ENCODE measurements at regions not wholly inside any gene's neighbourhood (a gene's known extent, or its start where the extent isn't known, plus 50 kb on each side); places are given as distances from the start of the nearest gene placed in this dataset.
A peak's percentile ranks its signal among the peaks of the same experiment; 100 is the strongest.

DNA sequence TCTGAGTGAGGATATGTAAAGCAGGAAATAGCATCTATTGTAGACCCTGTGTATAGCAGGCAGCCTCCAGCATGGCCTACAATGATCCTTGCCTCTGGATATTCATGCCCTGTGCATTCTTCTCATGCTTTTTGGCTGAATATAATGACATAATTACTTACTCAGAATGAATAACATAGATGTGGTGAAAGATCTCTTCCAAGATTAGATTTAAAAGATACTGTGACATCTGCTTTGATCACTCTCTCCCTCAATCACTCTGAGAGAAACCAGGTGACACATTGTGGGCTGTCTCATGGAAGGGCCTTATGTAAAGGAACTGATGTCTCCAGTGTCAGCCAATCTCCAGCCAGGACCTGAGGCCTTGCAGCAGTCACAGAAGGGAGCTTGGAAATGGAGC lies 376.7 kb downstream of the DNAH5 start:
- DNase-seq (ENCODE audit: low spot score), result peak; percentile 97

DNA sequence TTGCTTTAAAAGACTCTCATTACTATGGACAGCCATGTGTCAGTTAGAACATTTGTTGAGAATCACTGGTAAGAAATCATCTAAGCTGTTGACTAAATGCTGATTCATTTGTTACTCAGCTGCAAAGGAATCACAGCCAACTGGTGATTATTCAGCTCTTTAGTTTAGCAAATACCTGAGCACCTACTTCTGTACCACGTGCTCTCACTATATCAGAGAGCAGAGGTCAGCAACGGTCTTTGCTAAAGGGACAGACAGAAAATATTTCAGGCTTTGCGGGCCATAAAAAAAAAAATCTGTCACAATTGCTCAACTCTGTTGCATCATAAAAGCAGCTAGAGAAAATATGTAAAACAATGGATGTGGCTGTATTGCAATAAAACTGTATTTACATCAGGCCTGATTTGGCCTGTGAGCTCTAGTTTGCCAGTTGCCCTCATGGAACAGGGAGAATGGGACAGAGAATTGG lies 377.6 kb downstream of the DNAH5 start:
- DNase-seq (ENCODE audit: low spot score), result peak; percentile 96

DNA sequence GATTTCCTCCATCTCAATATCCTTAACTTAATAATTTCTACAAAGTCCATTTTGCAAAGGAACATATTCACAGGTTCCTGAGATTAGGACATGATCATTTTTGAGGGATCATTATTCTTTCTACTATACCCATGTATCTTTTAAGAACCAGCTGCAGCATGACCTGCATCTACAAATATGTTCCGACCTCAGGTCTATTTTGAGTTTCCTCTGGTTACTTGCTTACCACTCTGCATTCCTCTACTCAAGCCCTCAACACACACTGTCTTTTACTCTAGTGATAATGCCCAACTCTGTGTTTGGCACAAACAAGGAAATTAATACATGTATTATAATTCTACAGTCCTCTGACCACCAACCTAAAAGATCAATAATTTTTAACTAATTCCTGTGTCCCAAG lies 386.1 kb downstream of the DNAH5 start:
- no peak for DNase-seq (ENCODE audit: low spot score)

DNA sequence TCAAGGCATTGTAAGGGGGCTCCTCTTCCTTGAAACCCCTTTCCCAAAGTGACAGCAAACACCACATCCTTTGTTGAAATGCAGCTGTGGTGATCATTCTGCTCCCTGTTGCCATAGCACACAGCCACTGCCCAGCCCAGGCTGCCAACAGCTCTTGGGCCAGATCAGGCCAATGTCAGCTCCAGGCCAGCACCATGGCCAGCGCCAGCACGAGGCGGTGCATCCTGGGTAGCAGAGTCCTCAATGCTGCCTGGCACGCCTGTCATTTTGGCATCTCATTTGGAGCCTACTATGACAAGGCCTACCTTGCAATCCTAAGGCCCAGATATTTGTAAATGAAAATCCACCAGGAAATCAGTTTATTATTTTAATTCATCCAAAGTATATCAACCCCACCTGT lies 390.6 kb downstream of the DNAH5 start:
- peak; percentile 36 for DNase-seq (ENCODE audit: low spot score)

DNA sequence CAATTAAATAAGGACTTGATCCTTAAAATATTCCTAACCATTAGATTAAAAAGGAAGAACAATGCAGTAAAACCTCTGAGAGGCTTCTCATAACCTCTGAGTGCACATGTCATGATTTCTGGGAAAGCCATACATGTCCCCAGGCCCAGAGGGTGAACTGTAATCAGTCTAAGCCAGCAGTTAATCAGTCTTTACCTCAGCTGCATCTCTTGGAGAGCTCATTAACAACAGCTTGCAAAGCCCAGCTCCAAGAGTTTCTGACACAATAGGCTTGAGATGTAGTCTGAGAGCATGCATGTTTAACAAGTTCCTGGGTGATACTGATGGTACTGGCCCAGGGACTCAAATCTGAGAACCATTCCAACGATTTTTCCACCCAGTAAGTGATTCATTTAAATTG lies 392.1 kb downstream of the DNAH5 start:
- DNase-seq (ENCODE audit: low spot score), result no peak

DNA sequence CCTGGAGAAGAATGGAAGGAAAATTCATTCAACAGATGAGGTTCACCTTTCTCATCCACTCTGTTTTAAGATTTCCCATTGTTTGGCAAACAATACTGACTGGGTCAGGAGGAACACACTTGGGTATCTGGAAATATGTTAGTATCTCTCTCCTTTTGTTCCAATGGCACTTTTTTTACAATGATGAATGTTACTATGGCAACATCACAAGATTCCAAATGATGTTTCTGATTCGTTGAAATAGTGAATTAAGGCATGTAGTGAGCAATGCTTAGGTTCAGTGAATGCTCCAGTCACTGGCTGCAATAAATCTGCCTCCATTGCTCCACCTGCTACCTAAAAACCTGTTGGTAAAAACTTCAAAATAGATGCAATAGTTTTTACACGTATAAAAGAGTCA lies 392.8 kb downstream of the DNAH5 start:
- DNase-seq (ENCODE audit: low spot score), result no peak

DNA sequence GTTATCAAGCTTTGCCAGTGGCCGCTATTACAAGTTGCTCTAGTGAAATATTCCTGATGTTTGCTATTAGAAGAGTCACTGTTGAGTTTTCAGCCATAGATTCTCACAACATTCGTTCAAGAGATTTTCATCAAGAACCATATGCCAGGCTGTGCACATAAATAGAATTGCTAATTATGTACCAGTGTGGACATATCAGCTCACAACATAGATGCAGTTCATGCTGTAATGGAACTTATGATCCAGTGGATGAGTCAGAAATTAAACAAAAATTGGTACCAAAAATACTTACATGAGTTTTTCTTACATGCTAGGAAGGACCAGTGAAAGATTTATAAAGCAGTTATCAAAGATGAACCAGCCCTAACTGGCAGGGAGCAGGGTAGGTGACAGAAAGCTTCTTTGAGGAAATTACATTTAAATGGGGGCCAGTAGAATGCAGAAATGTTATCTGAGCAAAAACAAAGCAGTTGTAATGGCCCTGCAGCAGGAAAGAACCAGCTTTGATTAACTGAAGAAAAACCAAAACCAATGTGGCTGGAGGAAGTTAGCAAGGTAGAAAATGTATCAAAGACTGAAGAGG lies 404.2 kb downstream of the DNAH5 start:
- DNase-seq (ENCODE audit: low spot score), result no peak

DNA sequence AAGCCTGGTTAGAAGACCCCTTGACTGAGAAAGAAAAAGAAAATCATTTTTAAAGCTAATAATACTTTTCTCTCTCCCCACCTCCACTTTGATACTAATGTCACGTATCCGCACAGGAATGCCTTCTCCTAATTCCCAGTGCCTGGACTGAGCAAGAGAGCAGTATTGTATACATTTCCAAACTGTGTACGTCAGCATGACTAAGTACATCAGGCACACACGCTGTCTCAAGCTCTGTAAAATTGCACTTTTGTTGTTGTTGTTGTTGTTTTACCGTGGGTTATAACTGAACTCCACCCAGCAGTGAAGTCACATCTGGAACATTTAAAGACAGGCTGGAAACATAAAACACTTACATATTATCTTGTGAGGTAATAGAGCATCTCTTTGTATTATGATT lies 407.6 kb downstream of the DNAH5 start:
- DNase-seq (ENCODE audit: low spot score), result no peak

DNA sequence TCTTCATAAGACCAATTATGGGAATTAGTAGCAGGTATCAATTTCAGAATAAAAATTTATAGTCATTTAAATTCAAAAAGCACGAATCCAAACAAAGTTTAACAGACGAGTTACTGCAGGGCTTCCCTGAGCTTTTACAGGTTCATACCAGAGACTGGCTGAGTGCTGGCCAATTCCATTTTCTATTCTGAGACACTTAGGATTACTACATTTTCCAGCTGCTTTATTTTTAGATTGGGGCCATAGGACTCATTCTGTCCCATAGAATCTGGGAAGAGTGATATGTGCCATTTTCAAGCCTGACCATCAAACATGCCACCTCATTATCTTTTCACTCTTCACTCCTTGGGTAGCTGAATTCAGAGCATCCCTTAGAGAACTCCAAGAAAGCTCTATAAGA lies 410.7 kb downstream of the DNAH5 start:
- DNase-seq (ENCODE audit: low spot score), result no peak

DNA sequence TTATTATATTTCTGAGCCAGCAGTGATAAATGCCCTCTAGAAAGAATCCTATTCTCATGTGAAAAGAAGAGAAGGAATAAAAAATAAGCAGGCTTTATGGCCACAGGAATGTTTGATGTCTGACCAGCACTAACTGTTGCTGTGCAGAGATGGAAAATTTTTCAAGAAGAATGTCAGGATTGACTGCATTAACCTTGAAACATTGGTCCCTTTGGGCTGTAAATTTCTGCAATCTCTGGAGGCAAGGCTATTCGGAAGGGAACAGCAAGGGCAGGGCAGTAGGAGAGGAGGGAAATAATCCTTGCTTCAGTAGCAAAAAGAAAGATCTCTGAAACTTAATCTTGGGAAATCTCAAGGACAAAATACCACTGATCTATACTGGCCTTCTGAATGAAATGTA lies 415.2 kb downstream of the DNAH5 start:
- no peak for DNase-seq (ENCODE audit: low spot score)

DNA sequence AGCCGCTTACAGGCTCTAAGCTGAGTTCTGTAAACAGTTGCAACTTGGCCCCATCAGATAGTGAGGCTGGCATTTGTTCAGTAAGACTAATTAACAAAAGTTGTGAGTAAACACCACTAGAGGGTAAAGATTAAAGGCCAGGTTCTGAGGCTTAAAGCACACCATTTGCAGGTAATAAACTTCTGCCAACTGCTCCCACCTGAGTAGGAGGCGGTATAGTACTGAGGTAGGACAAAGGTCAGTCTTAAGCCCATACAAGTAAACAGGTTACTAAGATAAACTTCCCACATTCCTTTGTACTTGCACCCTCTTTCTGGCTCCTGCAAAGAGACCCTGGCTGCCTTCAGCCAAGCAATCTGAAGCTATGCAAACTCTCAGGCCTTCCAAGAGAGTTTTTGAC lies 419.6 kb downstream of the DNAH5 start:
- no peak for DNase-seq (ENCODE audit: low spot score)

DNA sequence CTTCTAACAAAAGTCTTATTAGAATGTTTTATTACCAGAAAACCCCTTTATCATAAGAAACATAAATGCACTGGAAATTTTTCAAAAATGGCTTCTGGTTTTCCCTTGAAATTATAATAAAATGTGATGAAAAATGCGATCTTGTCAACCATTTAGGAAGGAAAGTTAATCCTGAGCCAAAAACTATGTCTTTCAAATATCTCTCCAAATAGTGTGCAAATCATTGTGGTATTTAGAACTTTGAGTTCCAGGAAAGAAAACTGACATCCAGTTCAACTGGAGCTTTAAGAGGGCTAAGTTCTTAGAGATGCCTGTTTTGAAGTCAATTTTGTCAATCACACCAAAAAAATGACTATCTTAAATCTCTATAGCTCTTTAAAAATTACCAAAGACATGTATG lies 425.4 kb downstream of the DNAH5 start:
- no peak for DNase-seq (ENCODE audit: low spot score)

DNA sequence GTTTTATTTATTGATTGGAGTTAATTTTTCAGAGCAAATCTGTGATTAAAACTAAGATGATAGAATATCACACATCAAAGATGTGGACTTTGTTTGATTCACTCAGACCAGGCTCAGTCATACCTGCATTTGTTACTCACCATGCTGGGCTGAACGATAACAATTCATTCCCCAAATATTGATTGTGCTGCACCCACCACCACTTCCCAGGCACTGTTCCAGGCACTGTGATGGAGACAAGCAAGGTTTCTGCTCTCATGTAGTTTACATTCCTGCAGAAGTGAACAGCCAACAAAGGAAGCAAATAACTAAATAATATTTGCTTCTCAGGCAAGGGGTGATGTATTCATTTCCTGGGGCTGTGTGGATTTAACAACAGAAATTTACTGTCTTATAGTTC lies 428.3 kb downstream of the DNAH5 start:
- DNase-seq (ENCODE audit: low spot score), result no peak

DNA sequence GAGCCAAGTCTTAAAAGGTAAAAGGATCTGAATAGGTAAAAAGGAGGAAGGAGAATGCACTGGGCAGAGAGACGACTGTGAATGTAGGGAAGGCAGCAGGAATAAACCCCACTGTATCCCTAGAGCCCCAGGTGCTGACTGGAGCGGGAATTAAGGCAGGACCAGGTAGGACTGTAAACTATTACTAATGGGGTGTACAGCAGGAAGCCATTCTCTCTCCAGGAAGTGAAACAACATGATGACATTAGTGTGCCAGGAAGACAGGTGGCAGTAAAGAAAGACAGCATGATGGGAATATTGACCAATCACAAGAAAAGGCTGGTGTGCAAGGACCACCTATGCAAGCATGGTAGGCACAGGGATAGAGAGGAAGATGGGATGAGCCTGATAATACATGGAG lies 433.0 kb downstream of the DNAH5 start:
- peak; percentile 5 for DNase-seq (ENCODE audit: low spot score)

DNA sequence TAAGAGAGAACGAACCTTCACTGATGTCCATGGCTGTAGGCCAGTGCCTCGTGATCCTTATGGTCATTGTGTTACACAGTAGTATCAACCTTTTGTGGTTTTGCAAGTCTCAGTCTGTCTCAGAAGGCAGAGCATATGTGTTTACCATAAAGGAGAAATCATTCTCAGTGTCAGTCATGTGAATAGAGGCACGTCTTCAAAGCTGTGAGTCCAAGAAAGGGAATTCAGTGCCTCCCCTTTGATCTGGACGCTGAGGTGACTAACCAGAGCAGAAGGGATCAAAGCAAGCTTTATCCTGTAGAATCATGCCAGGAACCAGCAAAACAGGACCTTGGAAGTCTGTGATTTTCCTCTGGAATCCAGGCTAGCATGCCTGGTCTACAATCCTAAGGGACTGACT lies 433.9 kb downstream of the DNAH5 start:
- DNase-seq (ENCODE audit: low spot score), result peak; percentile 54

DNA sequence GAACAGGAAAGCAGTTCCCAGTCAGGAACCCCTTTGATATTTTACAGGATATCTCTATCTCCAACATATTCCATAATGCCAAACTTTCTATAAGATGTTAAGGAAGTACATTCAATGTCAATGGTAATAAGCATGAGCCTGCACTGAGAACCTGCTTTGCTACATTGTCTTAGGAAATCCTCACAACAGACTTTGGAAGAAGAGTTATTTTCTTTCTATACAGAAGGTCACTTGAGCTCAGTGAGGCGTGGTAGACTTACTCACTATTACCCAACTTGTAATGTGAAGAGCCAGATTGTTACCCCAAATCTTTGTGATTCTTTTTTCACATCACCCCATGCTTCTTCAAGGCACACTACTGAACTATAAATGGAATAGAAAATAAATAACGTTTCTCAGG lies 435.9 kb downstream of the DNAH5 start:
- no peak for DNase-seq (ENCODE audit: low spot score)

DNA sequence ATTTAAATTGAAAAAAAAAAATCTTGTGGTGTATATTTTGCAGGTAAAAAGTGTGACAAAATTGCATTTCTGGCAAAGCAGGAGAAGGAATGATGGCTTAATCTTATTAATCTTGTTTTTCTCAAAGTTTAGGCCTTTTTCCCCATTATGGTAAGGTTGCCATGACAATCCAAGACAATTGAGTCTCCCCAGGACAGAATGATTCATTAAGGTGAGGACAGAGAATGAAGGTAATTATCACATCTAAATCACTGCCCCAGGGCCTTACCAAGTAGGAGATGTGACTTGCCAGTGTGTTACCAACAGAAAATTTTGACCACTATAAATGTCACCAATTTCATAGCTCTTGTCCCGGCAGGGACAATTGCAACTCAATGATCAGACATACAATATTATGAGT lies 439.2 kb downstream of the DNAH5 start:
- DNase-seq (ENCODE audit: low spot score), result no peak

DNA sequence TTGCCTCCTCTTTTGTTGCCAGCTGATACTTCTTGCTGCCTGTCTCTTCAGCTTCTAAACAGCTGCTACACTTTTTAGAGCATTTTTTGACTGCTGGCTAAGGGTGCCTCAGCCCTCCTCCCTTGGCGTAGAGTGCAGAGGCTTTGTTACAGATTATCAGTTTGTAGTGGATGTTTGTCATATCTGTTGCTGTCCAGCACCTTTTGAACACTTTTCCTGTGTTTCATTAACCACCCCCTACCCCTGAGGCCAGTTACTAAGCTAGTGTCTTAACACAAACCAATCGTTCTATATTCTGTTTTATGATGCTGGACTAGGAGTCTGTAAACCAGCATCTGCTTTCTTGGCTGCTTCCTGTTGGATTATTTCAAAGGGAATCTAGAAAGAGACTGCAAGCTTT lies 441.5 kb downstream of the DNAH5 start:
- no peak for DNase-seq (ENCODE audit: low spot score)

DNA sequence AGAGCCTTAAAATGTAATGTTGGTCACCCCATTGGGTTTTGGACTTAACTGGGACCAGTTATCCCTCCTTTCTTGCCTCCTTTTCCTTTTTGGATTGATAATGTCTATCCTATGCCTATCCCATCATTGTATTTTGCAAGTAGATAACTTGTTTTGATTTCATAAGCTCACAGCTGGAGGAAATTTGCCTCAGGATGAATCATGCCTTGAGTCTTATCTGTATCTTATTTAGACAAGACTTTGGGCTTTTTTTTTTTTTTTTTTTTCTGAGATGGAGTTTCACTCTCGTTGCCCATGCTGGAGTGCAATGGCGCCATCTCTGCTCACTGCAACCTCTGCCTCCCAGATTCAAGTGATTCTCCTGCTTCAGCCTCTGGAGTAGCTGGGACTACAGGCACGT lies 443.3 kb downstream of the DNAH5 start:
- DNase-seq (ENCODE audit: low spot score), result no peak

DNA sequence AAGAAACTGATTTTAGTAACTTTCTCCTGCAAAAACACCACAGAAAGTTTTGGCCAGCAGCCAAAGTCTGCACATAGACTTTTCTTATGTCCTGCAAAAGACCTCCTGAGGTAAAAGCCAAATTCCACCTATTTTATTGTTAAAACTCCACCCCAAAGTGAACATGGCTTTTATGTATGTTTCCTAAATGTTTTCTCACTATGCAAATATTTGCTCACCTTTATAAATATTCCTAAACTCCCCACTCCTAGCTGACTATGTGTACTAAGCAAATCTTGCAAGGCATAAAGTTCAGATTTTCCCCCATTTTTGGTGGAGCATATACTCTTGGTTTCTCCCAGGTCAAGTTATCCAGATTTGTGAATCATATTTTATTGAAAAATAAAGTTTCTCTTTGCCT lies 446.2 kb downstream of the DNAH5 start:
- DNase-seq (ENCODE audit: low spot score), result no peak

DNA sequence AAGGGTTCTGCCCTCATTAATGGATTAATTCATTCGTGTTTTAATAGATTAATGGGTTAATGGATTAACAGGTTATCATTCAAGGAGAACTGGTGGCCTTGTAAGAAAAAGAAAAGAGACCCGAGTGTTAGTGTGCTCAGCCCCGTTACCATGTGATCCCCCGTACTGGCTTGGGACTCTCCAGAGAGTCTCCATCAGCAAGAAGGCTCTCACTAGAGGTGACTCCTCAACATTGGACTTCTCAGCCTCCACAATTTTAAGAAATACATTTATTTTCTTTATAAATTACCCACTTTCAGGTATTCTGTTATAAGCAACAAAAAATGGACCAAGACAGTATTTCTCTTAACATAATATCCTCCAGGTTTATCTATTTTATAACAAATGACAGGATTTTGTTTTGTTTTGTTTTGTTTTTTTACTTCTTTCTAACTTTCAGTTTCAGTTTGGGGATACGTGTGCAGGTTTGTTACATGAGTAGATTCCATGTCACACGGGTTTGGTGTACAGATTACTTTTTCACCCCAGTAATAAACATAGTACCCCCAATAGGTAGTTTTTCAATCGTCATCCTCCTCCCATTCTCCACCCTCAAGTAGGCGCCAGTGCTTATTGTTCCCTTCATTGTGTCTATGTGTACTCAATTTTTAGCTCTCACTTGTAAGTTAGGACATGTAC lies 456.1 kb downstream of the DNAH5 start:
- no peak for DNase-seq (ENCODE audit: low spot score)

DNA sequence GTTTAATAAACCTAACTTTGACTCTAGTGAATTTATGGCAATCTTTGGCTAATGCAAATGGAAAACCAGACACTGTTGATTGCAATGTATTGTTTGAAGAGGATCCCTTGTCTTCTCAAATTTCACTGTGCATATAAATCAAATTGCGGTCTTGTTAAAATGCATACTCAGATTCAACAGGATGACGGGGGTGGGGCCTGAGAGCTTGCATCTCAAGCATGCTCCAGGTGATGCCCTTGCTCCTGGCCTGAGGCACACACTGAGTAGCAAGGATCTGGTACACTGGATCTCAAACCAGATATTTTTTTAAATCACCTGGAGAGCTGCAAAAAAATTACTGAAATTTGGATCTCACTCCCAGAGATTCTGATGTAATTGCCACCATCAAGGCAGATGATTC lies 463.7 kb downstream of the DNAH5 start:
- no peak for DNase-seq (ENCODE audit: low spot score)

DNA sequence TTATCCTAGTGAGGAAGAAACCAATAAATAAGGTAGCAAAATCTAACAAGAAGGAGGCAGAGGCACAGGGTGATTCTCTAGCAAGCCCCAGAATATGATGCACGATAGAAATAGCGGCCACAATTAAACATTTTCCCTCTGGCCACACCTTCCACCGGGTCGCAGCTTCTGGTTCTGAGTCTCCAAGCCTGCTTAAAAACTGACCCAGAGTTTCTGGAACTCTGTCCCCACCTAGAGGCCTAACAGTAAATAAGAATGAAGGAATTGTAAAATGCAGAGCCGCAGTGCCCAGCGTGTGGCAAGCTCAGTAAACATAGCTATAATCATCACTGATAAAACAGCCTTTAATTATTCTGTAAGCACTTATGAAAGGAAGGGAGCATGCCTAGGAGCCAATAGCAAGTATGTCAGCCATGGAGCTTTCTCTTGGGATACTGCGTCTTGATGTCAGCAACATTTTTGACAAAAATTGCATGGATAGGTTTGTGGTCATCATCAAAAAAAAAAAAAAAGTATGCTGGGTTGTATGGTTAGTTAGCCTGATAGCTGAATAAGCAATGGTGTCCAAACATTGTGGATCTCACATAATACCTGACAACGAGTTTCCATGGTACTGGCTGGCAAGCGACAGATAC lies 465.5 kb downstream of the DNAH5 start:
- DNase-seq (ENCODE audit: low spot score), result peak; percentile 59
